CD14-positive monocyte (primary cell): ENCODE measurements at regions not wholly inside any gene's neighbourhood (a gene's known extent, or its start where the extent isn't known, plus 50 kb on each side); places are given as distances from the start of the nearest gene placed in this dataset.

ENCODE experiments used
- DNase-seq, 3 donors: peaks; one replicate each; pipeline ENCODE4 v3.0.0-alpha.2; 2011 to 2022
- H2AFZ ChIP-seq: 2 replicates; pipeline ENCODE4 v1.6.0; 2012; ENCODE audit warnings: mild to moderate bottlenecking, low read depth, low read length, inconsistent platforms; ENCODE audit not compliant: insufficient read depth, poor library complexity, severe bottlenecking
- H3K27ac ChIP-seq, 2 donors: 1 replicate in 1 of 2; 2 replicates in 1 of 2; pipeline ENCODE4 v1.5.1; 2012 to 2013; ENCODE audit warnings: low read length in 2 of 2, control low read depth in 1 of 2, inconsistent platforms in 1 of 2, low read depth in 1 of 2, mild to moderate bottlenecking in 1 of 2
- H3K27me3 ChIP-seq, 2 donors: one replicate each; pipeline versions ENCODE4 v1.6.0 to v1.6.1; 2011 to 2013; ENCODE audit warnings: low read length in 2 of 2; ENCODE audit not compliant: control insufficient read depth in 2 of 2, insufficient read depth in 2 of 2
- H3K36me3 ChIP-seq, 2 donors: replicated peaks in 1 of 2; 1 replicate in 1 of 2; 2 replicates in 1 of 2; pipeline versions ENCODE4 v1.5.1 to v1.6.1; 2012 to 2013; ENCODE audit warnings: low read length in 2 of 2, control low read depth in 1 of 2, inconsistent platforms in 1 of 2, mild to moderate bottlenecking in 1 of 2; ENCODE audit not compliant: insufficient read depth in 2 of 2, control insufficient read depth in 1 of 2
- H3K4me1 ChIP-seq, 2 donors: 1 replicate in 1 of 2; 2 replicates in 1 of 2; pipeline versions ENCODE4 v1.5.1 to v1.6.1; 2012 to 2013; ENCODE audit warnings: low read length in 2 of 2, control low read depth in 1 of 2, inconsistent platforms in 1 of 2, mild to moderate bottlenecking in 1 of 2, moderate library complexity in 1 of 2; ENCODE audit not compliant: insufficient read depth in 2 of 2, control insufficient read depth in 1 of 2
- H3K4me2 ChIP-seq: replicated peaks from 2 replicates; pipeline ENCODE3; 2012; ENCODE audit warnings: low read length, moderate library complexity, mild to moderate bottlenecking; ENCODE audit not compliant: poor library complexity, severe bottlenecking; ENCODE audit errors: extremely low read depth
- H3K4me3 ChIP-seq, 3 experiments: fragments of 200-600 bp in 1 of 3; sonication (generic) in 1 of 3; replicated peaks in 1 of 3; 1 replicate in 2 of 3; 2 replicates in 1 of 3; pipeline ENCODE4 v1.5.1; 2011 to 2013; ENCODE audit warnings: low read length in 3 of 3, mild to moderate bottlenecking in 3 of 3, control low read depth in 2 of 3, low read depth in 2 of 3, inconsistent platforms in 1 of 3, moderate library complexity in 1 of 3
- H3K79me2 ChIP-seq: 2 replicates; pipeline ENCODE4 v1.6.0; 2012; ENCODE audit warnings: mild to moderate bottlenecking, control low read depth, inconsistent platforms, low read length, moderate library complexity; ENCODE audit not compliant: insufficient read depth
- H3K9ac ChIP-seq: 2 replicates; pipeline ENCODE4 v1.6.0; 2017; ENCODE audit warnings: low read length, mild to moderate bottlenecking; ENCODE audit not compliant: insufficient read depth, poor library complexity, severe bottlenecking
- H3K9me3 ChIP-seq, 2 donors: replicated peaks in 1 of 2; 1 replicate in 1 of 2; 2 replicates in 1 of 2; pipeline versions ENCODE4 v1.5.1 to v1.6.1; 2012 to 2013; ENCODE audit warnings: low read length in 2 of 2, control low read depth in 1 of 2; ENCODE audit not compliant: control insufficient read depth in 1 of 2, insufficient read depth in 1 of 2
- H4K20me1 ChIP-seq: 2 replicates; pipeline ENCODE4 v1.6.0; 2012; ENCODE audit warnings: mild to moderate bottlenecking, low read length, control low read depth, moderate library complexity; ENCODE audit not compliant: insufficient read depth
- H3K27ac Mint-ChIP-seq, 7 donors: one replicate each; pipeline ENCODE4 v1.8.0; 2020; ENCODE audit warnings: mild to moderate bottlenecking in 7 of 7, mixed read lengths in 7 of 7, moderate library complexity in 6 of 7, inconsistent platforms in 2 of 7
- H3K27me3 Mint-ChIP-seq, 3 donors: one replicate each; pipeline ENCODE4 v1.8.0; 2021 to 2022; ENCODE audit warnings: low read depth in 3 of 3, mild to moderate bottlenecking in 3 of 3, mixed read lengths in 3 of 3, moderate library complexity in 3 of 3, inconsistent platforms in 1 of 3
- H3K36me3 Mint-ChIP-seq, 2 donors: one replicate each; pipeline ENCODE4 v1.8.0; 2020; ENCODE audit warnings: mixed read lengths in 2 of 2, inconsistent platforms in 1 of 2, mild to moderate bottlenecking in 1 of 2
- H3K4me1 Mint-ChIP-seq: one replicate; pipeline ENCODE4 v1.8.0; 2020; ENCODE audit warnings: mild to moderate bottlenecking, mixed read lengths
- H3K4me3 Mint-ChIP-seq, 2 donors: one replicate each; pipeline ENCODE4 v1.8.0; 2020; ENCODE audit warnings: mild to moderate bottlenecking in 2 of 2, mixed read lengths in 2 of 2, moderate library complexity in 1 of 2
- H3K9me3 Mint-ChIP-seq, 7 donors: one replicate each; pipeline ENCODE4 v1.8.0; 2020 to 2022; ENCODE audit warnings: mixed read lengths in 7 of 7, mild to moderate bottlenecking in 6 of 7, moderate library complexity in 6 of 7, inconsistent platforms in 2 of 7
- WGBS: methylation state at CpG from one replicate; pipeline ENCODE4 v1.1.5; 2013; ENCODE audit warnings: missing lambda C conversion rate; ENCODE audit not compliant: insufficient coverage; 5-methylcytosine and 5-hydroxymethylcytosine counted together
- intact Hi-C, 2 donors: fragments of 100-400 bp; cut with micrococcal nuclease; formaldehyde crosslinking; loops; one replicate each; pipeline versions ENCODE4 v1.15.0 to v1.15.1; 2023
- TF ChIP-seq, protein P1 (sequence below): fragments of 200-600 bp; IDR thresholded peaks from one replicate; pipeline ENCODE4 v1.8.0; 2022; ENCODE audit warnings: antibody characterized with exemption, mild to moderate bottlenecking

DNA sequence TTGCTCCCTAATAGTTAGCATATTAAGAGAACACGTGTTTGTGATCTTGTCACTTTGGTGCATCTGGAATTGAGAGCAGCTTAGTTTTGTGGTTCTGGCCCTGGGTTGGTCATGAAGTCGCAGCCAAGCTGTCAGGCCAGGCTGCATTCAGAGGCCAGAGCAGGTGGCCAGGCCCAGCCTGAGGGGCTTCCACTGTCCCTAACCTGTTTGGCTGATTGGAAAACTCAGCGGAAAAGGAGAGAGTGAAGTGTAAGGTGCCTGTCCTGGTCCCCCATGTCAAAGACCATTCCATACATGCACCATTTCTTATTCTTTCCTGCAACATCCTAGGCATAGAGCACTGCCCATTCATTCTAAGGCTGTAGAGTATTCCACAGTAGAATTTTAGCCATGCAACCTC lies 111.5 kb upstream of the IGLL5 start:
- intact Hi-C loops = no loop called here
- no peak overlapping the region for H3K27ac ChIP-seq
- no peak overlapping the region for H3K4me3 ChIP-seq
- no peaks in the 10 kb centered on the region for H3K36me3 Mint-ChIP-seq
- TF ChIP-seq, protein P1, sequence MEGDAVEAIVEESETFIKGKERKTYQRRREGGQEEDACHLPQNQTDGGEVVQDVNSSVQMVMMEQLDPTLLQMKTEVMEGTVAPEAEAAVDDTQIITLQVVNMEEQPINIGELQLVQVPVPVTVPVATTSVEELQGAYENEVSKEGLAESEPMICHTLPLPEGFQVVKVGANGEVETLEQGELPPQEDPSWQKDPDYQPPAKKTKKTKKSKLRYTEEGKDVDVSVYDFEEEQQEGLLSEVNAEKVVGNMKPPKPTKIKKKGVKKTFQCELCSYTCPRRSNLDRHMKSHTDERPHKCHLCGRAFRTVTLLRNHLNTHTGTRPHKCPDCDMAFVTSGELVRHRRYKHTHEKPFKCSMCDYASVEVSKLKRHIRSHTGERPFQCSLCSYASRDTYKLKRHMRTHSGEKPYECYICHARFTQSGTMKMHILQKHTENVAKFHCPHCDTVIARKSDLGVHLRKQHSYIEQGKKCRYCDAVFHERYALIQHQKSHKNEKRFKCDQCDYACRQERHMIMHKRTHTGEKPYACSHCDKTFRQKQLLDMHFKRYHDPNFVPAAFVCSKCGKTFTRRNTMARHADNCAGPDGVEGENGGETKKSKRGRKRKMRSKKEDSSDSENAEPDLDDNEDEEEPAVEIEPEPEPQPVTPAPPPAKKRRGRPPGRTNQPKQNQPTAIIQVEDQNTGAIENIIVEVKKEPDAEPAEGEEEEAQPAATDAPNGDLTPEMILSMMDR = no peak
- no peak for DNase-seq
- H3K4me1 ChIP-seq = peaks cover 20 to 31% of the 10 kb centered on the region in 2 donors
- no peak overlapping the region for H3K4me3 Mint-ChIP-seq
- H3K9me3 Mint-ChIP-seq = no peaks in the 10 kb centered on the region
- H3K27ac Mint-ChIP-seq = no peak overlapping the region
- no CpG with 5 or more reads among the region's 3 CpGs for WGBS
- H3K9ac ChIP-seq = no peak overlapping the region
- H3K79me2 ChIP-seq = no peaks in the 10 kb centered on the region
- H4K20me1 ChIP-seq = no peaks in the 10 kb centered on the region
- peaks cover 0 to 4% (median 0%) of the 10 kb centered on the region in 3 donors for H3K27me3 Mint-ChIP-seq
- no peaks in the 10 kb centered on the region for H3K27me3 ChIP-seq
- H3K4me1 Mint-ChIP-seq = peaks cover 28% of the 10 kb centered on the region
- H2AFZ ChIP-seq = no peak overlapping the region
- H3K36me3 ChIP-seq = no peaks in the 10 kb centered on the region
- H3K4me2 ChIP-seq = no peak overlapping the region
- no peaks in the 10 kb centered on the region for H3K9me3 ChIP-seq

DNA sequence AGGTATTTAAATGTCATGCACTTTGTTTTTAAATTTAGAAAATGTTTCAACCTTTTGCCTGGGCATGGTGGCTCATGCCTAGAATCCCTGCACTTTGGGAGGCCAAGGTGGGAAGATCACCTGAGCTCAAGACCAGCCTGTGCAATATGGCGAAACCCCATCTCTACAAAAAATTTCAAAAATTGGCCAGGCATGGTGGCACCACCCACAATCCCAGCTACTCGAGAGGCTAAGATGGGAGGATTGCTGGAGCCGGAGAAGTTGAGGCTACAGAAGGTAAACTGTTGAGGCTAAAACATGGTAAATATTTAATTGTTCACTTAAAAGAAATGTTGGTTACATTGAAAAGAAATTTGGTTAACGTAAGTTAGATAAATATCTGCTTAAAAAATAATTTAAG lies 108.4 kb upstream of the IGLL5 start:
- no peaks in the 10 kb centered on the region for H3K9me3 Mint-ChIP-seq

More for the DNA sequence above, 108.4 kb upstream of the IGLL5 start:
- no peaks in the 10 kb centered on the region for H3K36me3 ChIP-seq
- 100% methylated on average over 2 of the region's 4 CpGs for WGBS
- DNase-seq = no peak
- H3K79me2 ChIP-seq = no peaks in the 10 kb centered on the region
- H3K4me3 Mint-ChIP-seq = no peak overlapping the region
- intact Hi-C loops = no loop called here
- H3K9me3 ChIP-seq = no peaks in the 10 kb centered on the region
- peaks cover 15% of the 10 kb centered on the region for H3K4me1 Mint-ChIP-seq
- H4K20me1 ChIP-seq = no peaks in the 10 kb centered on the region
- TF ChIP-seq, protein P1 = no peak
- no peak overlapping the region for H3K4me3 ChIP-seq
- no peak overlapping the region for H3K27ac Mint-ChIP-seq
- no peak overlapping the region for H2AFZ ChIP-seq
- peaks cover 4 to 6% (median 5%) of the 10 kb centered on the region in 3 donors for H3K27me3 Mint-ChIP-seq
- H3K27me3 ChIP-seq = no peaks in the 10 kb centered on the region
- H3K27ac ChIP-seq = no peak overlapping the region
- no peaks in the 10 kb centered on the region for H3K36me3 Mint-ChIP-seq
- no peak overlapping the region for H3K9ac ChIP-seq
- H3K4me2 ChIP-seq = no peak overlapping the region
- peaks cover 13% of the 10 kb centered on the region in 2 donors for H3K4me1 ChIP-seq
